ENCODE measurements at regions not wholly inside any gene's neighbourhood (a gene's known extent, or its start where the extent isn't known, plus 50 kb on each side); places are given as distances from the start of the nearest gene placed in this dataset.

- TF ChIP-seq CTCF (IDR thresholded peaks at IDR 0.05) = no peak
- no peak for TF ChIP-seq EP300 (IDR thresholded peaks at IDR 0.05)
- TF ChIP-seq POLR2A (IDR thresholded peaks at IDR 0.05) = no peak
- TF ChIP-seq POLR2AphosphoS5 (IDR thresholded peaks at IDR 0.05) = no peak
Measured at GRCh38 chr2:160687629-160688028, 194.0 kb upstream of the RBMS1 start.
